Epithelial cell of proximal tubule (primary cell): ENCODE measurements at regions not wholly inside any gene's neighbourhood (a gene's known extent, or its start where the extent isn't known, plus 50 kb on each side); places are given as distances from the start of the nearest gene placed in this dataset.
"Not testable (repeated sequence)": the region's sequence is repeated elsewhere in the genome, so short reads cannot be mapped to it uniquely, and the experiment has no call there.

ENCODE experiments used
- DNase-seq: peaks from one replicate; pipeline ENCODE4 v3.0.0-alpha.2; 2011; ENCODE audit warnings: low read depth
- H3K4me3 ChIP-seq: 2 replicates; pipeline ENCODE4 v1.5.1; 2011; ENCODE audit warnings: low read depth, mild to moderate bottlenecking, low read length
- TF ChIP-seq, protein P1 (sequence below): conservative IDR thresholded peaks from 2 replicates; pipeline ENCODE4 v1.5.1; 2012; ENCODE audit warnings: low read depth, mild to moderate bottlenecking, low read length

GRCh38 chr6:48611332-48611731, 500.3 kb upstream of the PTCHD4 start:
- TF ChIP-seq, protein P1, sequence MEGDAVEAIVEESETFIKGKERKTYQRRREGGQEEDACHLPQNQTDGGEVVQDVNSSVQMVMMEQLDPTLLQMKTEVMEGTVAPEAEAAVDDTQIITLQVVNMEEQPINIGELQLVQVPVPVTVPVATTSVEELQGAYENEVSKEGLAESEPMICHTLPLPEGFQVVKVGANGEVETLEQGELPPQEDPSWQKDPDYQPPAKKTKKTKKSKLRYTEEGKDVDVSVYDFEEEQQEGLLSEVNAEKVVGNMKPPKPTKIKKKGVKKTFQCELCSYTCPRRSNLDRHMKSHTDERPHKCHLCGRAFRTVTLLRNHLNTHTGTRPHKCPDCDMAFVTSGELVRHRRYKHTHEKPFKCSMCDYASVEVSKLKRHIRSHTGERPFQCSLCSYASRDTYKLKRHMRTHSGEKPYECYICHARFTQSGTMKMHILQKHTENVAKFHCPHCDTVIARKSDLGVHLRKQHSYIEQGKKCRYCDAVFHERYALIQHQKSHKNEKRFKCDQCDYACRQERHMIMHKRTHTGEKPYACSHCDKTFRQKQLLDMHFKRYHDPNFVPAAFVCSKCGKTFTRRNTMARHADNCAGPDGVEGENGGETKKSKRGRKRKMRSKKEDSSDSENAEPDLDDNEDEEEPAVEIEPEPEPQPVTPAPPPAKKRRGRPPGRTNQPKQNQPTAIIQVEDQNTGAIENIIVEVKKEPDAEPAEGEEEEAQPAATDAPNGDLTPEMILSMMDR, result no peak
- H3K4me3 ChIP-seq, result no peak overlapping the region
- DNase-seq, result no peak

DNA sequence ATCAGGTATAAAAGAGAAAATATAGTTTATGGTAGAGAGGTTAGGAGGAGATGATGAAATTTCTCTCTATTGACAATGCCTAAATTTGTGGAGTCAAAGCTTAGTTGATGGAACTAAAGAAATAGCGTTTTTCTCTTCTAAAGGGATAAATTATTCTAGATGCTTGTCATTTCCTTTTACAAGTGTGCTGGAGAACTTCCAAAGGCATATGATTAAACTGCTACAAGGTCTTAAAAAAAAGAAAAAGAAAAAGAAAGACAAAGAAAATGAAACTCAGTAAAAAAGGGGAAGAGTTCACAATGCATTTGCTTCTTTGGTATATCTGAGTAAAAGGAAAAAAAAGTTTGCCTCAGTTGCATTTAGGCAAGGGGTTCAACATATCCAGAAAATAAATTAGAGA, 499.8 kb upstream of the PTCHD4 start:
- no peak overlapping the region for H3K4me3 ChIP-seq
- TF ChIP-seq, protein P1, result no peak
- no peak for DNase-seq

DNA sequence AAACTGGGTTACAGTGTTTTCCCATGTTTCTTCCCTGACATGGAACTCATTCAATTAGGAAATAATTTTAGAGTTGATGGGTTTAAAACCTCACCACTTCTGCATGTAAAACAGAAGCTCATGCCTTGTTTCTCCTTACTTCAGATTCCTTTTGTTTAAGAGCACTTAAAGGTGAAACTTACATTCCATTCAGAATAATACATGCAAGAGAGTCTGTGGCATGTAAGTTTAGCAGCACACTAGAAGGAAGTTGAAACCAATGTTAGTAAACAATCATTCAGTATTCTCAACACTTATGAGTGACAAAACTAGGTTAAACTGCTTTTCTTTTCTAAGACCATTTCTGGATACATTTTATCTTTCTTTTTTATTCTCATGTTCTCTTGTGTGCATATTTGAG, 495.6 kb upstream of the PTCHD4 start:
- TF ChIP-seq, protein P1, result no peak
- no peak for DNase-seq
- H3K4me3 ChIP-seq, result no peak overlapping the region

DNA sequence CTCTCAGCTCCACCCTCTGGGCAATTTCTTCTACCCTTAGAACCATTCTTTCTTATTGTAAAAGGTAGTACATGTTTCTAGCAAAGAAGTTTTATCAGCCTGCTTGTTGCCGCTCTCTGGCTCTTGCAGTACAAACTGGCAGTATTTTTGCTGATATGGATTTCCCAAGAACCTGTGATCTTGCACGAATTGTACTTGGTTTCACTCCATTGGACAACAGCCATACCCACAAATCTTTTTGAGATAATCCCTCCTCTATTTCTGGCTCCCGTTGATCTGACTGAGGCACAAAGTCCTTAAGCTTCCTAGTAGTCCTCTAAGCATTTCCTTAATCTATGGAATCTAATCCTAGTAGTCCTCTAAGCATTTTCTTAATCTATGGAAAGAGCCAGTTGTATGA, 487.0 kb upstream of the PTCHD4 start:
- TF ChIP-seq, protein P1, result no peak
- H3K4me3 ChIP-seq, result no peak overlapping the region
- DNase-seq, result no peak

DNA sequence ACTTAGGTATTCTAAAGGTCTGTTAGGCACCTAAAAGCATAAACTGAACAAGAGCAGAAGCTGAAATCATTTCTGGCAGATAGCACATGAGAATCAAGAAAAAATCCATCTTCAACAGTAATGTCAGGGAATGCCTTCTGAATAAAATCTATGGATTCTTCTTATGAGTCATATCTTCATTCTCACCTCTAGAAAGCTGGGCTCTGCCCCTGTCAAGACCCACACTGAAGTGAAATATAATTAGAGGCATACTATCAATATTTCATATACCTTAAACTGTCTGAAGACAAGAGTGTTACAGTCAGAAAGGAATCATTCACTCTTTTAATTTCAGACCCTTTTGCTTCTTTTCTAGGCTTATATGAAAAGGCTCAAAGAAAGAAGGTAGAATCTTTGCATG, 485.8 kb upstream of the PTCHD4 start:
- no peak overlapping the region for H3K4me3 ChIP-seq
- TF ChIP-seq, protein P1, result no peak
- no peak for DNase-seq

GRCh38 chr6:48591158-48591557, 480.2 kb upstream of the PTCHD4 start:
- not testable (repeated sequence) for H3K4me3 ChIP-seq

GRCh38 chr6:48584846-48585245, 473.8 kb upstream of the PTCHD4 start:
- H3K4me3 ChIP-seq, result no peak overlapping the region
- no peak for DNase-seq
- TF ChIP-seq, protein P1, result no peak

More at GRCh38 chr6:48591158-48591557, 480.2 kb upstream of the PTCHD4 start:
- not testable (repeated sequence) for DNase-seq

- TF ChIP-seq, protein P1, result no peak
- DNase-seq, result no peak
- no peak overlapping the region for H3K4me3 ChIP-seq
Observed at GRCh38 chr6:48570656-48571055, 459.7 kb upstream of the PTCHD4 start.
